ENCODE measurements at regions not wholly inside any gene's neighbourhood (a gene's known extent, or its start where the extent isn't known, plus 50 kb on each side); places are given as distances from the start of the nearest gene placed in this dataset.

- TF ChIP-seq CTCF (IDR thresholded peaks at IDR 0.05; ENCODE audit: insufficient read depth, low read length, poor library complexity, severe bottlenecking) (no peak), EZH2phosphoT487 (conservative IDR thresholded peaks at IDR 0.05; ENCODE audit: low read length) (no peak)
Observed at GRCh38 chr1:38724160-38725131, 135.1 kb downstream of the RRAGC start.
